Esophagus squamous epithelium (tissue), 4 donors: ENCODE measurements at regions not wholly inside any gene's neighbourhood (a gene's known extent, or its start where the extent isn't known, plus 50 kb on each side); places are given as distances from the start of the nearest gene placed in this dataset.

ENCODE experiments used
- CTCF ChIP-seq, 6 experiments: fragments of 450-650 bp in 4 of 6; fragments of 200-600 bp in 2 of 6; sonication (generic) in 2 of 6; IDR thresholded peaks; one replicate each; pipeline ENCODE4 v1.5.1; 2016 to 2019; ENCODE audit warnings: antibody characterized with exemption in 6 of 6, mild to moderate bottlenecking in 4 of 6, moderate library complexity in 4 of 6
- POLR2A ChIP-seq, 4 donors: fragments of 450-650 bp; IDR thresholded peaks; one replicate each; pipeline ENCODE4 v1.6.1; 2017; ENCODE audit warnings: antibody characterized with exemption in 4 of 4, mild to moderate bottlenecking in 4 of 4, moderate library complexity in 3 of 4

GRCh38 chr16:62586128-62586862 lies 550.1 kb upstream of the CDH8 start:
- TF ChIP-seq CTCF (IDR thresholded peaks at IDR 0.05) (no peak), POLR2A (IDR thresholded peaks at IDR 0.05) (no peak)
